ENCODE measurements at regions not wholly inside any gene's neighbourhood (a gene's known extent, or its start where the extent isn't known, plus 50 kb on each side); places are given as distances from the start of the nearest gene placed in this dataset.

DNA sequence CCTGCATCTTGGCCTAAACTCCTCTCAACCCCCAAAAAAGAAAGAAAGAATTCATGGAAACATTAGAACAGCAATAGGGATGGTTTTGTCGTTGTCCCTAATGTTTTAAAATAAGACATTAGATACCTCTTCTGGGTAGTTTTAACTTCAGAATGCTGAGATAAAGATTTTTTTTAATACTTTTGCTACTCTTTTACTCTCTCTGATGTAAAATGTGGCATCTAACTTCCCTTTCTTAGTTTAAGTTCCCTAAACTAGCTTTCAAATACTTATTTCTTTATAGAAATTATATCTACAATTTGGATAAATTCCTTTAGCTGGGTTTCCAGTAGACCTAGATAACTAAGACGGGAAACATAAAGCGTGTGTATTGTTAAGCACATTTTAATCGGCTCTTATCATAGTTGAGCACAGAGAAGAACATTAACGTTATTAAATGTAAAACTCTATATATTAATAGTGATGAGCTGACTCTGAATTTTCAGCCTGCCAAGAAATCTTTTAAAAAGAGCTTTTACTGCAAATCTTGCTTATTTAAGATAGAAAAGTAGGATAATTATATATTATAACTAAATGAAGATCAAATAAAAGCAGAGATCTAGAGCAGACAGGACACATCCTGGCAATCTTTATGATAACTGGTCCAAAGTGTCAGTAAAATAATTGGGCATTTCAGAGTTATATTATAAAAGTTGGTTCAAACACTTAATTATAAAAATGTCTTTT lies 183.2 kb downstream of the CYB561 start:
- no peak overlapping the region for H3K27ac ChIP-seq
- TF ChIP-seq, protein P1, sequence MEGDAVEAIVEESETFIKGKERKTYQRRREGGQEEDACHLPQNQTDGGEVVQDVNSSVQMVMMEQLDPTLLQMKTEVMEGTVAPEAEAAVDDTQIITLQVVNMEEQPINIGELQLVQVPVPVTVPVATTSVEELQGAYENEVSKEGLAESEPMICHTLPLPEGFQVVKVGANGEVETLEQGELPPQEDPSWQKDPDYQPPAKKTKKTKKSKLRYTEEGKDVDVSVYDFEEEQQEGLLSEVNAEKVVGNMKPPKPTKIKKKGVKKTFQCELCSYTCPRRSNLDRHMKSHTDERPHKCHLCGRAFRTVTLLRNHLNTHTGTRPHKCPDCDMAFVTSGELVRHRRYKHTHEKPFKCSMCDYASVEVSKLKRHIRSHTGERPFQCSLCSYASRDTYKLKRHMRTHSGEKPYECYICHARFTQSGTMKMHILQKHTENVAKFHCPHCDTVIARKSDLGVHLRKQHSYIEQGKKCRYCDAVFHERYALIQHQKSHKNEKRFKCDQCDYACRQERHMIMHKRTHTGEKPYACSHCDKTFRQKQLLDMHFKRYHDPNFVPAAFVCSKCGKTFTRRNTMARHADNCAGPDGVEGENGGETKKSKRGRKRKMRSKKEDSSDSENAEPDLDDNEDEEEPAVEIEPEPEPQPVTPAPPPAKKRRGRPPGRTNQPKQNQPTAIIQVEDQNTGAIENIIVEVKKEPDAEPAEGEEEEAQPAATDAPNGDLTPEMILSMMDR (conservative IDR thresholded peaks at IDR 0.05), result no peak

DNA sequence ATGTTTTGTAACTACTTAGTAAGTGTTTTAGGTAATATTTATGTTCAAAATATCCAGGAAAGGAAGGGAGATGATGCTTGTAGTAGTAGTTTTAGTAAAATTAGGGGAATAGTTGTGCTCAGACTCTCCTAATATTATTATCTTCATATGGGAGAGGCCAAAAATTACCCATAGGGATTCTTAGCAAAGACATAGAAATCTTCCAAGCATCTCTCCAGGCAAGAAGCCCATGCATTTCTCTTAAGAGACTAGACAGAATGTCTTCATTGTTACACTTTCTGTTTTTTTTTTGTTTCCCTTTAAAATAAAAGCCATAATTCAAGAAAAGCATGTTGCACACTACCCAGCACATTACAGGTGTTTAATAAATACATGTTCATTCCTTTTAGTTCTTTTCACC lies 180.6 kb downstream of the CYB561 start:
- TF ChIP-seq, protein P1 (conservative IDR thresholded peaks at IDR 0.05), result no peak

DNA sequence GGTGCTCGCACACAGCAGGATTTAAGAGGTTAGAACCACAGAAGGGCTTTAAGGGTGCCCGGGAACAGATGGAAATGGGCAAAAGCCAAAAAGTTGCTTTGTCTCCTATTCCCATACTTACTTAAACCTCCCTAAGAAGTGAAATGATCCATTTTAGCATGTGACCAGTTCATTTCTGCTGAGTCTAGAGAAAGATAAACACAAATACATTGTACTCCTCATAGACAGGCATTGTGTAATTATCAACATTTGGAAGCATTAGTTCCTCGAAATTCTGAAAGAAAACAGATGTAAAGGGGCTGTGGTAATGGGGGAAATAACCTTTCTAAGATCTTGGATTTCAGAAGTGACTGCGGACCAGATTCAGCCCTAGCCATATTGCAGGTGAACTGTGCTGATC lies 178.3 kb downstream of the CYB561 start:
- no peak overlapping the region for H3K27ac ChIP-seq
- TF ChIP-seq, protein P1 (conservative IDR thresholded peaks at IDR 0.05), result no peak

More for the DNA sequence above, 180.6 kb downstream of the CYB561 start:
- H3K27ac ChIP-seq, result no peak overlapping the region

DNA sequence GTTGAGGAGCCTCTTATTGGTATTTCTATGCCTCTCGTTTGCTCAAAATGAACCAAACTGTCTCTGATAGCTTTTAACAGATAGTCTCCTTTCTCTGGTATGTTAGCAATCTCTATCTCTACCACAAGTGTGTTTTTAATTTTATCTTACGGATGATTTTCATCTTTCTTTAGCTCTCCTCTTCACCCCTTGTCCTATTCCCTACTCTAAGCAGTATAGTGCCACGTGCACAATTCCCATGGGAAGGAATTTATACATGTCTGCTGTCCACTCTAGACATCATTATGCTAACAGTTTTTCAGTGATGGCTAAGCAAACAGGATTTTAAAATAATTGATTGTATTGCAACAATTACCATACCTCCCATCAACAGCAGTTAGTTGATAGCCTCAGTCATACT lies 177.3 kb downstream of the CYB561 start:
- TF ChIP-seq, protein P1 (conservative IDR thresholded peaks at IDR 0.05), result no peak
- no peak overlapping the region for H3K27ac ChIP-seq

DNA sequence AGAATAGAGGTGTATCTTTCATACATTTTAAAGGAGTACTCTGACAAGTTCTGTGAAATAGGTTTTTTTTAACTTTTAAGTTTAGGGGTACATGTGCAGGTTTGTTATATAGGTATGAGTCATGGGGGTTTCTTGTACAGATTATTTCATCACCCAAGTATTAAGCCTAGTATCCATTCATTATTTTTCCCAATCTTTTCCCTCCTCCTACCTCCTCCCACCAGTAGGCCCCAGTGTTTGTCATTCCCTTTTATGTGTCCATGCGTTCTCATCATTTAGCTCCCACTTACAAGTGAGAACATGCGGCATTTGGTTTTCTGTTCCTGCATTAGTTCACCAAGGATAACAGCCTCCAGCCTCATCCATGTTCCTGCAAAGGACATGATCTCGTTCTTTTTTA lies 175.5 kb downstream of the CYB561 start:
- TF ChIP-seq, protein P1 (conservative IDR thresholded peaks at IDR 0.05), result no peak
- no peak overlapping the region for H3K27ac ChIP-seq

DNA sequence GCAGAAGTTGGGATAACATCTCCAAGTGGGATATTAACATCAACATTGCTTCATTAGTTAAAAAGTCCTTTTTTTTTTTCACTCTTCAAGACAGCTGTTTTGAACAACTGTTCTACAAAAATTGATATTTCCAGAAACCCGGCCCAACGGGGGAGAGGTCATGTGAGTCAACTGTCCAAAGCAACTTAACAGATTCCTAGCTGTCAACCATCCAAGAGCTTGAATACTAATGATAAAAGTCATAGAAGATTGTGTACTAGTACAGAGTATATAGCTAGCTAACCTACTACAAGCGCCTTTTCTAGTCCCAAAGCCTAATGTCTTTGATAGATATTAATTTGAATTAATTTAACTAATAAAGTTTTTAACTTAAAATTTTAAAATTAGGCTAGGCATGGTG lies 172.0 kb downstream of the CYB561 start:
- H3K27ac ChIP-seq, result no peak overlapping the region

DNA sequence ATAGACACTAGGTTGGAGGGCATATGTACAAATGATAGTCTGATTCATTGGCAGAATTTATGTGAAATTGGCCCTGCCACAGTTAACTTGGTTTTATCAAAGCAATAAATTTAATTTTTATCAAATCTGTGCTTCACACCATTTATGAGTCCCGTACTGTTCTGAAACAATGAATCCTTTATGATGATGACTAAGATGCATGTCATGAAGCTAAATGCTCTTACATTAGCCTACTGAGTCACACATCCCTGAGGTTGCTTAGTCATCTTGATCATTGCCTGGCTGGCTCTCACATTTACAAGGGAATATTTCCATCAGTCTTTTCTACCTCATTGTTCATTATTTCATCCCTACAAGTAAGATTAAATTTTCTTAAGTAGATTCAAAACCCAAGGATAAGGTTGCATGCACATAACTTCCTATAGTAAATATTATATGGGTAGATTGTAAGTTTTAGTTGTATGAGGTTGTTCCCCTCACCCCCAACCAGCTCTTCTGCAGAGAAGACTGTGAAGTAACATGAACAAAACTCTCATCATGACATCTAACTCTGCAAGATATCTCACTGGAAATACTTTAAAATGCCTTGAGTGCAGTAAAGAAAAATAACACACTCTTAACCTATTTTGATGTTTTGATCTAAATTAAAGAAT lies 170.7 kb downstream of the CYB561 start:
- TF ChIP-seq, protein P1 (conservative IDR thresholded peaks at IDR 0.05), result no peak
- no peak overlapping the region for H3K27ac ChIP-seq

More for the DNA sequence above, 172.0 kb downstream of the CYB561 start:
- TF ChIP-seq, protein P1 (conservative IDR thresholded peaks at IDR 0.05), result no peak
